ENCODE measurements at regions not wholly inside any gene's neighbourhood (a gene's known extent, or its start where the extent isn't known, plus 50 kb on each side); places are given as distances from the start of the nearest gene placed in this dataset.

GRCh38 chr3:194976049-194976451, 290.4 kb downstream of the FAM43A start:
- no peak for TF ChIP-seq ZNF266 (tag by site-specific recombination; IDR thresholded peaks at IDR 0.05; ENCODE audit: low read depth)
- TF ChIP-seq PBX3 (CRISPR knock-in tag; IDR thresholded peaks at IDR 0.05): no peak
- no peak for TF ChIP-seq ZSCAN5A (tag by site-specific recombination; IDR thresholded peaks at IDR 0.05)
- TF ChIP-seq ZNF621 (tag by site-specific recombination; IDR thresholded peaks at IDR 0.05): no peak
- no peak for TF ChIP-seq ZNF660 (tag by site-specific recombination; IDR thresholded peaks at IDR 0.05)
- TF ChIP-seq ZNF121 (tag by site-specific recombination; IDR thresholded peaks at IDR 0.05): no peak
- TF ChIP-seq ZBTB6 (tag by site-specific recombination; IDR thresholded peaks at IDR 0.05): no peak
- no peak for TF ChIP-seq ZBTB49 (tag by site-specific recombination; IDR thresholded peaks at IDR 0.05; ENCODE audit: low read depth)
- no peak for TF ChIP-seq ZNF248 (tag by site-specific recombination; IDR thresholded peaks at IDR 0.05)
- no peak for TF ChIP-seq ZBTB8A (tag by site-specific recombination; IDR thresholded peaks at IDR 0.05)
- TF ChIP-seq GLIS1 (tag by site-specific recombination; IDR thresholded peaks at IDR 0.05): no peak
- TF ChIP-seq ZNF2 (tag by site-specific recombination; IDR thresholded peaks at IDR 0.05): no peak
- TF ChIP-seq ZNF132 (tag by site-specific recombination; IDR thresholded peaks at IDR 0.05; ENCODE audit: borderline replicate concordance): no peak
- no peak for TF ChIP-seq BCL11A (tag by site-specific recombination; IDR thresholded peaks at IDR 0.05; ENCODE audit: low read depth)
- no peak for TF ChIP-seq ZNF416 (tag by site-specific recombination; IDR thresholded peaks at IDR 0.05)
- no peak for TF ChIP-seq KLF9 (tag by site-specific recombination; IDR thresholded peaks at IDR 0.05; ENCODE audit: low read depth)
- TF ChIP-seq ZIC2 (tag by site-specific recombination; IDR thresholded peaks at IDR 0.05): no peak
- TF ChIP-seq ZFP69B (tag by site-specific recombination; IDR thresholded peaks at IDR 0.05): no peak
- TF ChIP-seq GFI1B (tag by site-specific recombination; IDR thresholded peaks at IDR 0.05): no peak
- TF ChIP-seq ZNF335 (tag by site-specific recombination; conservative IDR thresholded peaks at IDR 0.05): no peak
- H3K27ac ChIP-seq (ENCODE audit: extremely low read depth, low read depth, low read length): no peak overlapping the region
- no peaks in the 10 kb centered on the region for H3K36me3 ChIP-seq (ENCODE audit: control insufficient read depth in 2 of 2, insufficient read depth in 1 of 2, low read length in 2 of 2)
- H3K4me1 ChIP-seq (ENCODE audit: control insufficient read depth, insufficient read depth, low read length): no peaks in the 10 kb centered on the region
- POLR2A ChIA-PET: no interaction called here
- H3K9me3 ChIP-seq (ENCODE audit: control insufficient read depth, insufficient read depth, low read depth, low read length): no peaks in the 10 kb centered on the region
- H3K4me3 ChIP-seq (ENCODE audit: low read depth, low read length): no peak overlapping the region
- CTCF ChIA-PET: no interaction called here

- H3K36me3 ChIP-seq (ENCODE audit: control insufficient read depth in 2 of 2, insufficient read depth in 1 of 2, low read length in 2 of 2): no peaks in the 10 kb centered on the region
- TF ChIP-seq ELK4 (IDR thresholded peaks at IDR 0.05; ENCODE audit: borderline replicate concordance, low read depth, low read length) (no peak), ZFP37 (tag by site-specific recombination; IDR thresholded peaks at IDR 0.05) (no peak), ZNF350 (tag by site-specific recombination; IDR thresholded peaks at IDR 0.05) (no peak), HIC1 (tag by site-specific recombination; IDR thresholded peaks at IDR 0.05) (no peak), TCF7L2 (IDR thresholded peaks at IDR 0.05; ENCODE audit: borderline replicate concordance, low read depth, low read length) (no peak), ZBTB8A (tag by site-specific recombination; IDR thresholded peaks at IDR 0.05) (no peak), YY2 (tag by site-specific recombination; IDR thresholded peaks at IDR 0.05) (no peak), WT1 (tag by site-specific recombination; IDR thresholded peaks at IDR 0.05) (no peak)
Observed at GRCh38 chr3:194976874-194977273, 291.2 kb downstream of the FAM43A start.

More at GRCh38 chr3:194976874-194977273, 291.2 kb downstream of the FAM43A start:
- POLR2A ChIA-PET: no interaction called here
- Histone ChIP-seq H3K4me1 (ENCODE audit: control insufficient read depth, insufficient read depth, low read length) (no peaks in the 10 kb centered on the region), H3K9me3 (ENCODE audit: control insufficient read depth, insufficient read depth, low read depth, low read length) (no peaks in the 10 kb centered on the region), H3K27ac (ENCODE audit: extremely low read depth, low read depth, low read length) (no peak overlapping the region), H3K4me3 (ENCODE audit: low read depth, low read length) (no peak overlapping the region)
- CTCF ChIA-PET: no interaction called here
